ENCODE measurements at regions not wholly inside any gene's neighbourhood (a gene's known extent, or its start where the extent isn't known, plus 50 kb on each side); places are given as distances from the start of the nearest gene placed in this dataset.

- TF ChIP-seq, protein P1, sequence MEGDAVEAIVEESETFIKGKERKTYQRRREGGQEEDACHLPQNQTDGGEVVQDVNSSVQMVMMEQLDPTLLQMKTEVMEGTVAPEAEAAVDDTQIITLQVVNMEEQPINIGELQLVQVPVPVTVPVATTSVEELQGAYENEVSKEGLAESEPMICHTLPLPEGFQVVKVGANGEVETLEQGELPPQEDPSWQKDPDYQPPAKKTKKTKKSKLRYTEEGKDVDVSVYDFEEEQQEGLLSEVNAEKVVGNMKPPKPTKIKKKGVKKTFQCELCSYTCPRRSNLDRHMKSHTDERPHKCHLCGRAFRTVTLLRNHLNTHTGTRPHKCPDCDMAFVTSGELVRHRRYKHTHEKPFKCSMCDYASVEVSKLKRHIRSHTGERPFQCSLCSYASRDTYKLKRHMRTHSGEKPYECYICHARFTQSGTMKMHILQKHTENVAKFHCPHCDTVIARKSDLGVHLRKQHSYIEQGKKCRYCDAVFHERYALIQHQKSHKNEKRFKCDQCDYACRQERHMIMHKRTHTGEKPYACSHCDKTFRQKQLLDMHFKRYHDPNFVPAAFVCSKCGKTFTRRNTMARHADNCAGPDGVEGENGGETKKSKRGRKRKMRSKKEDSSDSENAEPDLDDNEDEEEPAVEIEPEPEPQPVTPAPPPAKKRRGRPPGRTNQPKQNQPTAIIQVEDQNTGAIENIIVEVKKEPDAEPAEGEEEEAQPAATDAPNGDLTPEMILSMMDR (IDR thresholded peaks at IDR 0.05; ENCODE audit: extremely low read depth in 1 of 2, insufficient read depth in 1 of 2, low read depth in 1 of 2, low read length in 2 of 2): no peak
- TF ChIP-seq EZH2 (IDR thresholded peaks at IDR 0.05; ENCODE audit: borderline replicate concordance, low read depth, low read length, severe bottlenecking): no peak
- TF ChIP-seq MYC (IDR thresholded peaks at IDR 0.05; ENCODE audit: low read depth, low read length): no peak
- no peak for TF ChIP-seq POLR2A (IDR thresholded peaks at IDR 0.05; ENCODE audit: low read depth, low read length)
- no peak for TF ChIP-seq POLR2AphosphoS5 (IDR thresholded peaks at IDR 0.05; ENCODE audit: insufficient read depth, low read depth, low read length)
- TF ChIP-seq GATA2 (IDR thresholded peaks at IDR 0.05; ENCODE audit: insufficient read depth, insufficient read length, low read depth, low read length): no peak
- TF ChIP-seq, protein P2, sequence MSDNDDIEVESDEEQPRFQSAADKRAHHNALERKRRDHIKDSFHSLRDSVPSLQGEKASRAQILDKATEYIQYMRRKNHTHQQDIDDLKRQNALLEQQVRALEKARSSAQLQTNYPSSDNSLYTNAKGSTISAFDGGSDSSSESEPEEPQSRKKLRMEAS (IDR thresholded peaks at IDR 0.05; ENCODE audit: insufficient read depth, insufficient read length): no peak
- TF ChIP-seq FOS (IDR thresholded peaks at IDR 0.05; ENCODE audit: borderline replicate concordance, insufficient read depth, low read length): no peak
Observed at GRCh38 chr1:38763121-38763520, 96.5 kb downstream of the RRAGC start.
